Pancreas (tissue), 10 donors: ENCODE measurements at regions not wholly inside any gene's neighbourhood (a gene's known extent, or its start where the extent isn't known, plus 50 kb on each side); places are given as distances from the start of the nearest gene placed in this dataset.

Experiments used
- ATAC-seq, 4 donors: fragments of 200-7000 bp; cut with Tn5 transposase; one replicate each; pipeline versions ENCODE4 v1.8.0 to v1.9.1; 2020; ENCODE audit warnings: mild to moderate bottlenecking in 4 of 4, moderate library complexity in 4 of 4
- DNase-seq, 6 donors: peaks; one replicate each; pipeline ENCODE4 v3.0.0-alpha.2; 2020
- FAIRE-seq: peaks from 2 replicates; lab custom pipeline; 2012; peaks lifted over from hg19 to GRCh38; lab: Jason Lieb, UNC
- H3K27ac ChIP-seq, 4 donors: fragments of 200-600 bp; sonication (generic); 1 replicate in 3 of 4; 2 replicates in 1 of 4; pipeline versions ENCODE4 v1.5.0 to v1.8.0; 2020
- H3K27me3 ChIP-seq, 4 donors: fragments of 200-600 bp; one replicate each; pipeline ENCODE4 v1.8.0; 2021
- H3K36me3 ChIP-seq, 3 donors: fragments of 200-600 bp; sonication (generic) in 1 of 3; one replicate each; pipeline versions ENCODE4 v1.5.0 to v1.8.0; 2020 to 2021
- H3K4me1 ChIP-seq, 3 donors: fragments of 200-600 bp; one replicate each; pipeline ENCODE4 v1.8.0; 2021
- H3K4me3 ChIP-seq, 4 donors: fragments of 200-600 bp; sonication (generic) in 2 of 4; one replicate each; pipeline versions ENCODE4 v1.5.0 to v1.8.0; 2020 to 2021
- H3K9me3 ChIP-seq, 4 donors: fragments of 200-600 bp; one replicate each; pipeline ENCODE4 v1.8.0; 2021
- CTCF ChIP-seq, 4 donors: fragments of 200-600 bp; sonication (generic) in 3 of 4; IDR thresholded peaks; one replicate each; pipeline versions ENCODE4 v1.5.0 to v1.8.0; 2021; ENCODE audit warnings: antibody characterized with exemption in 4 of 4
- WGBS, 2 donors: extraction: QIAGEN DNeasy Blood & Tissue Kit; methylation state at CpG; one replicate each; pipeline ENCODE4 v1.1.7; 2013; 5-methylcytosine and 5-hydroxymethylcytosine counted together
- intact Hi-C, 3 donors: fragments of 100-400 bp; cut with DNase I; formaldehyde crosslinking; loops; one replicate each; pipeline versions ENCODE4 v1.11.1 to v1.14.2; 2022
- donor health status: healthy with polysubstance abuse.
- donor health status: DM: no; HTN: no; CAD: no; lungs with moderate emphysema.
- donor health status: DM: no; HTN: no; CAD: no.
- donor health status: control.
- donor health status: control.
- donor health status: Bipolar disorder and iron deficiency.
- donor health status: DM: yes; HTN: yes; CAD: no.
- donor health status: DM: no; HTN: no; CAD: no.
- donor health status: DM: no; HTN: no; CAD: no.
- donor health status: DM: yes; HTN: yes; CAD: no.

GRCh38 chrX:121641560-121641959 is 594.1 kb downstream of the GLUD2 start:
- FAIRE-seq (no peak), DNase-seq (no peak), ATAC-seq (no peak)
- TF ChIP-seq CTCF (IDR thresholded peaks at IDR 0.05), result no peak
- H3K36me3 ChIP-seq, result no peaks in the 10 kb centered on the region
- WGBS, 2 donors, result 10 to 16% methylated on average over 2 of the region's 2 CpGs
- no peak overlapping the region for H3K27ac ChIP-seq
- no peaks in the 10 kb centered on the region for H3K9me3 ChIP-seq
- intact Hi-C loops, result no loop called here
- H3K4me1 ChIP-seq, result no peaks in the 10 kb centered on the region
- no peaks in the 10 kb centered on the region for H3K27me3 ChIP-seq
- H3K4me3 ChIP-seq, result no peak overlapping the region

- DNase-seq (no peak), ATAC-seq (no peak), FAIRE-seq (no peak)
- Histone ChIP-seq H3K27ac (no peak overlapping the region), H3K4me1 (no peaks in the 10 kb centered on the region), H3K4me3 (no peak overlapping the region), H3K27me3 (no peaks in the 10 kb centered on the region), H3K9me3 (no peaks in the 10 kb centered on the region), H3K36me3 (no peaks in the 10 kb centered on the region)
- intact Hi-C loops, result no loop called here
- TF ChIP-seq CTCF (IDR thresholded peaks at IDR 0.05), result no peak
- 20 to 32% methylated on average over 1 of the region's 1 CpG for WGBS, 2 donors
Measured at GRCh38 chrX:121642415-121642814, 595.0 kb downstream of the GLUD2 start.

GRCh38 chrX:121649417-121649816 is 602.0 kb downstream of the GLUD2 start:
- Histone ChIP-seq H3K9me3 (no peaks in the 10 kb centered on the region), H3K4me3 (no peak overlapping the region), H3K4me1 (no peaks in the 10 kb centered on the region), H3K36me3 (no peaks in the 10 kb centered on the region), H3K27me3 (no peaks in the 10 kb centered on the region), H3K27ac (no peak overlapping the region)
- no peak for FAIRE-seq
- intact Hi-C loops, result no loop called here
- no peak for TF ChIP-seq CTCF (IDR thresholded peaks at IDR 0.05)
- no peak for DNase-seq
- no peak for ATAC-seq

GRCh38 chrX:121655276-121655675 is 607.9 kb downstream of the GLUD2 start:
- ATAC-seq, result no peak
- TF ChIP-seq CTCF (IDR thresholded peaks at IDR 0.05), result no peak
- Histone ChIP-seq H3K4me3 (no peak overlapping the region), H3K36me3 (no peaks in the 10 kb centered on the region), H3K9me3 (no peaks in the 10 kb centered on the region), H3K27ac (no peak overlapping the region), H3K4me1 (no peaks in the 10 kb centered on the region), H3K27me3 (peaks cover 0 to 2% (median 0%) of the 10 kb centered on the region in 4 donors)
- no peak for FAIRE-seq
- intact Hi-C loops, result no loop called here
- no peak for DNase-seq

- H3K36me3 ChIP-seq, result no peaks in the 10 kb centered on the region
- H3K27ac ChIP-seq, result no peak overlapping the region
- TF ChIP-seq CTCF (IDR thresholded peaks at IDR 0.05), result no peak
- WGBS, 2 donors, result 58 to 67% methylated on average over 4 of the region's 4 CpGs
- H3K9me3 ChIP-seq, result no peaks in the 10 kb centered on the region
- no peak overlapping the region for H3K4me3 ChIP-seq
- H3K4me1 ChIP-seq, result no peaks in the 10 kb centered on the region
- ATAC-seq, result no peak
- intact Hi-C loops, result no loop called here
- no peak for FAIRE-seq
- DNase-seq, result no peak
- no peaks in the 10 kb centered on the region for H3K27me3 ChIP-seq
Measured at GRCh38 chrX:121666171-121666570, 618.8 kb downstream of the GLUD2 start.
